PC-3 (cell line): ENCODE measurements at regions not wholly inside any gene's neighbourhood (a gene's known extent, or its start where the extent isn't known, plus 50 kb on each side); places are given as distances from the start of the nearest gene placed in this dataset.
"Not testable (repeated sequence)": the region's sequence is repeated elsewhere in the genome, so short reads cannot be mapped to it uniquely, and the experiment has no call there.

Experiments used
- ATAC-seq: fragments of 200-7000 bp; cut with Tn5 transposase; 2 replicates; pipeline ENCODE4 v1.9.1; 2020; ENCODE audit warnings: mild to moderate bottlenecking, moderate library complexity
- BruUV-seq: library from RNA; stranded (reverse); fragments of 400-500 nt; replicated peaks from 2 replicates; lab custom pipeline; 2021; lab: Mats Ljungman, UMichigan
- CTCF ChIA-PET: fragments of 300-600 bp; sonication (Branson Sonifier 250); formaldehyde crosslinking; loops from one replicate; lab custom pipeline; 2022; ENCODE audit warnings: antibody characterized with exemption; lab: Charles Lee
- POLR2A ChIA-PET: fragments of 300-600 bp; sonication (Branson Sonifier 250); formaldehyde crosslinking; loops from one replicate; lab custom pipeline; 2022; ENCODE audit warnings: antibody characterized with exemption; ENCODE audit not compliant: unreplicated experiment; lab: Charles Lee
- DNase-seq: peaks from one replicate; pipeline ENCODE4 v3.0.0-alpha.2; 2015
- H2AFZ ChIP-seq: fragments of 300-600 bp; sonication (generic); 2 replicates; pipeline ENCODE4 v1.6.0; 2016; ENCODE audit warnings: antibody characterized with exemption, low read length
- H3F3A ChIP-seq: fragments of 300-600 bp; sonication (generic); one replicate; pipeline ENCODE4 v1.6.0; 2017; ENCODE audit warnings: antibody characterized with exemption, low read length, control low read depth, mild to moderate bottlenecking; ENCODE audit not compliant: unreplicated experiment
- H3K27ac ChIP-seq: fragments of 300-600 bp; sonication (generic); 2 replicates; pipeline ENCODE4 v1.5.1; 2016; ENCODE audit warnings: mild to moderate bottlenecking, low read length
- H3K27me3 ChIP-seq: fragments of 300-600 bp; sonication (generic); 2 replicates; pipeline ENCODE4 v1.6.1; 2016; ENCODE audit warnings: low read length, mixed read lengths
- H3K36me3 ChIP-seq: fragments of 300-600 bp; sonication (generic); 2 replicates; pipeline ENCODE4 v1.6.1; 2016; ENCODE audit warnings: low read depth, mixed run types, low read length, mixed read lengths
- H3K4me1 ChIP-seq: fragments of 300-600 bp; sonication (generic); 2 replicates; pipeline ENCODE4 v1.5.1; 2016; ENCODE audit warnings: low read length; ENCODE audit not compliant: insufficient read depth
- H3K4me2 ChIP-seq: fragments of 300-600 bp; sonication (generic); 2 replicates; pipeline ENCODE4 v1.6.0; 2016; ENCODE audit warnings: low read length
- H3K4me3 ChIP-seq: fragments of 300-600 bp; sonication (generic); 2 replicates; pipeline ENCODE4 v1.5.1; 2016; ENCODE audit warnings: mild to moderate bottlenecking, low read length, mixed read lengths
- H3K79me2 ChIP-seq: fragments of 300-600 bp; sonication (generic); 2 replicates; pipeline ENCODE4 v1.6.1; 2017; ENCODE audit warnings: low read length, mixed read lengths
- H3K9ac ChIP-seq: fragments of 300-600 bp; sonication (generic); 2 replicates; pipeline ENCODE4 v1.6.0; 2016; ENCODE audit warnings: mild to moderate bottlenecking, low read length
- H3K9me2 ChIP-seq: fragments of 300-600 bp; sonication (generic); replicated peaks from 2 replicates; pipeline ENCODE4 v1.6.1; 2016; ENCODE audit warnings: mixed run types, low read length, mixed read lengths
- H3K9me3 ChIP-seq: fragments of 300-600 bp; sonication (generic); 2 replicates; pipeline ENCODE4 v1.6.1; 2016; ENCODE audit warnings: low read length, mixed read lengths
- H4K20me1 ChIP-seq: fragments of 300-600 bp; sonication (generic); 2 replicates; pipeline ENCODE4 v1.6.1; 2016; ENCODE audit warnings: low read length, mixed read lengths
- CTCF ChIP-seq: fragments of 300-600 bp; sonication (generic); conservative IDR thresholded peaks from 2 replicates; pipeline ENCODE4 v1.5.1; 2017; ENCODE audit warnings: antibody characterized with exemption, low read depth, mild to moderate bottlenecking, low read length
- EZH2 ChIP-seq: fragments of 300-600 bp; sonication (generic); IDR thresholded peaks from one replicate; pipeline ENCODE4 v1.6.1; 2017; ENCODE audit warnings: antibody characterized with exemption, mild to moderate bottlenecking, low read length; ENCODE audit not compliant: unreplicated experiment
- EZH2phosphoT487 ChIP-seq: fragments of 300-600 bp; sonication (generic); IDR thresholded peaks from 2 replicates; pipeline ENCODE4 v1.6.1; 2018; ENCODE audit warnings: mild to moderate bottlenecking, antibody characterized with exemption, low read length, borderline replicate concordance
- intact Hi-C: fragments of 100-400 bp; cut with micrococcal nuclease; formaldehyde crosslinking; loops from 2 replicates; pipeline ENCODE4 v1.9.0; 2023

GRCh38 chr19:28615546-28615916 is 597.4 kb downstream of the UQCRFS1 start:
- intact Hi-C loops: no loop called here
- Histone ChIP-seq H2AFZ (no peak overlapping the region), H3K4me2 (no peak overlapping the region), H3K9me2 (no peaks in the 10 kb centered on the region), H3K4me1 (no peaks in the 10 kb centered on the region), H3K79me2 (no peaks in the 10 kb centered on the region), H3K9ac (no peak overlapping the region), H3K27ac (no peak overlapping the region), H4K20me1 (no peaks in the 10 kb centered on the region), H3K4me3 (no peak overlapping the region), H3K9me3 (no peaks in the 10 kb centered on the region), H3K27me3 (no peaks in the 10 kb centered on the region), H3F3A (no peaks in the 10 kb centered on the region), H3K36me3 (no peaks in the 10 kb centered on the region)
- DNase-seq (no peak), ATAC-seq (no peak)
- BruUV-seq: no TSS peak
- TF ChIP-seq EZH2 (no peak), CTCF (no peak), EZH2phosphoT487 (no peak)
- ChIA-PET POLR2A (no interaction called here), CTCF (no interaction called here)

GRCh38 chr19:28614634-28615545 is 598.1 kb downstream of the UQCRFS1 start:
- no peak overlapping the region for H2AFZ ChIP-seq
- no peaks in the 10 kb centered on the region for H3K9me3 ChIP-seq
- no TSS peak for BruUV-seq
- no peaks in the 10 kb centered on the region for H3F3A ChIP-seq
- H3K36me3 ChIP-seq: no peaks in the 10 kb centered on the region
- H3K4me3 ChIP-seq: no peak overlapping the region
- ChIA-PET POLR2A (no interaction called here), CTCF (no interaction called here)
- TF ChIP-seq EZH2 (no peak), CTCF (no peak), EZH2phosphoT487 (no peak)
- H3K9ac ChIP-seq: no peak overlapping the region
- H3K27ac ChIP-seq: no peak overlapping the region
- no peaks in the 10 kb centered on the region for H3K4me1 ChIP-seq
- no peaks in the 10 kb centered on the region for H3K27me3 ChIP-seq
- no peaks in the 10 kb centered on the region for H3K9me2 ChIP-seq
- DNase-seq (no peak), ATAC-seq (no peak)
- H3K79me2 ChIP-seq: no peaks in the 10 kb centered on the region
- H3K4me2 ChIP-seq: no peak overlapping the region
- intact Hi-C loops: no loop called here
- H4K20me1 ChIP-seq: no peaks in the 10 kb centered on the region

GRCh38 chr19:28612275-28612769 is 600.6 kb downstream of the UQCRFS1 start:
- Histone ChIP-seq H3K9ac (no peak overlapping the region), H3K4me1 (no peaks in the 10 kb centered on the region), H3K9me2 (no peaks in the 10 kb centered on the region), H2AFZ (no peak overlapping the region), H3K4me2 (no peak overlapping the region), H3K9me3 (no peaks in the 10 kb centered on the region), H3K4me3 (no peak overlapping the region), H3K27ac (no peak overlapping the region), H3K36me3 (no peaks in the 10 kb centered on the region), H4K20me1 (no peaks in the 10 kb centered on the region), H3K79me2 (no peaks in the 10 kb centered on the region), H3K27me3 (no peaks in the 10 kb centered on the region), H3F3A (no peaks in the 10 kb centered on the region)
- BruUV-seq: no TSS peak
- intact Hi-C loops: no loop called here
- ChIA-PET POLR2A (no interaction called here), CTCF (no interaction called here)
- TF ChIP-seq EZH2 (no peak), EZH2phosphoT487 (no peak), CTCF (no peak)
- DNase-seq (no peak), ATAC-seq (no peak)

- H3K4me2 ChIP-seq, H4K20me1 ChIP-seq, CTCF ChIA-PET, H3K27me3 ChIP-seq, H3K4me1 ChIP-seq, intact Hi-C loops, H2AFZ ChIP-seq, DNase-seq, H3K9ac ChIP-seq, H3F3A ChIP-seq, H3K36me3 ChIP-seq, POLR2A ChIA-PET, H3K27ac ChIP-seq, ATAC-seq, H3K9me2 ChIP-seq, H3K4me3 ChIP-seq, H3K9me3 ChIP-seq, BruUV-seq, H3K79me2 ChIP-seq: not testable (repeated sequence)
Measured at GRCh38 chr19:28611227-28611914, 601.6 kb downstream of the UQCRFS1 start.
